Activated CD4-positive, alpha-beta T cell treated with anti-CD3 and anti-CD28 coated beads, Interleukin-2, amount 50 U/mL, for 48 hours (primary cell): ENCODE measurements at regions not wholly inside any gene's neighbourhood (a gene's known extent, or its start where the extent isn't known, plus 50 kb on each side); places are given as distances from the start of the nearest gene placed in this dataset.

ENCODE experiments used
- DNase-seq, 2 experiments: peaks; one replicate each; pipeline ENCODE4 v3.0.0-alpha.2; 2020

DNA sequence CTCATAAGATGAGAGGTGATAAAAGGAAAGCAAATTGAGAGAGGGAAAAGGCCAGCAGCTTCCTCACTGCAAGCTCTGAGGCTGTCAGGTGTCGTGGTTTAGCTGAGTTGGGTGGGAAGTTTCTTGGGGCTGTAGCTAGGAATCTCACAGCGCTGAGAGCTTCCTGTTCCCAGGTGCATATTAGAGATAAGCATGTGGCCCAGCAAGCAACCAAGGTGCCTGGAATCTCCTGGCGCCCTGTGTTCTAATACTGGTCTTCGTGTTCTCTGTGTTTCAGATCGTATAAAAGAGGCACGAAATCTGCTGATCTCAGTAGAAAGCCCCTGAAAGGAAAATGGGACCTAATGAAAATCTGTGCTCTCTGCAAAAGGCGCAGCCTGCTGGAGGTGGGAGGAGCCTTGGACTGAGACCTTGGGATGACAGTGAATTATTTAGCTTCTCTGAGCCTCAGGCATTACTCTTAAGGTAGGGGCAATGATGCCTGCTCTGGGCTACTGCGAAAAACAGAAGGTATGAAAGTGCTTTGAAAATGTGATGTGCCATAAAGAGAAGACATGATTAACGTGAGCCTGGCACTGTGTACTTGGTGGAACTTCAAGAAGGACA, 499.9 kb downstream of the TBL1XR1 start:
- DNase-seq, result no peak

DNA sequence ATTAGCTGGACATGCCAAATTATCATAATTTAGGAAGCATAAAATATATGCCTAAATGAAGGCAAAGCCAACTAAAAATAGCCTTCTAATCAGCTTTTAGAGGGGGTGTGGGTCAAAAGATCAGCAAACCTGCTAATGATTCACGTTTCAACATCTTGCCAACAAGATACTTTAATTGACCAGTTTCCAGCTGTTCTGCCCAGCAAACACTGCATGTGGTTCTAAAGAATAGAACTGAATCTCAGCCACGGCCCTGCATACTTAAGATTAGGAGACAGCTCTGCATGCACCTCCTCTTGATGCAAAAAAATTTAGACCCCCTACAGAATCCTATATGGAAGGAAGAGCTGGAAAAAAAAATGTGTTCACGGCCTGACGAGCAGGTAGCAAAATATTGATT, 500.5 kb downstream of the TBL1XR1 start:
- no peak for DNase-seq

DNA sequence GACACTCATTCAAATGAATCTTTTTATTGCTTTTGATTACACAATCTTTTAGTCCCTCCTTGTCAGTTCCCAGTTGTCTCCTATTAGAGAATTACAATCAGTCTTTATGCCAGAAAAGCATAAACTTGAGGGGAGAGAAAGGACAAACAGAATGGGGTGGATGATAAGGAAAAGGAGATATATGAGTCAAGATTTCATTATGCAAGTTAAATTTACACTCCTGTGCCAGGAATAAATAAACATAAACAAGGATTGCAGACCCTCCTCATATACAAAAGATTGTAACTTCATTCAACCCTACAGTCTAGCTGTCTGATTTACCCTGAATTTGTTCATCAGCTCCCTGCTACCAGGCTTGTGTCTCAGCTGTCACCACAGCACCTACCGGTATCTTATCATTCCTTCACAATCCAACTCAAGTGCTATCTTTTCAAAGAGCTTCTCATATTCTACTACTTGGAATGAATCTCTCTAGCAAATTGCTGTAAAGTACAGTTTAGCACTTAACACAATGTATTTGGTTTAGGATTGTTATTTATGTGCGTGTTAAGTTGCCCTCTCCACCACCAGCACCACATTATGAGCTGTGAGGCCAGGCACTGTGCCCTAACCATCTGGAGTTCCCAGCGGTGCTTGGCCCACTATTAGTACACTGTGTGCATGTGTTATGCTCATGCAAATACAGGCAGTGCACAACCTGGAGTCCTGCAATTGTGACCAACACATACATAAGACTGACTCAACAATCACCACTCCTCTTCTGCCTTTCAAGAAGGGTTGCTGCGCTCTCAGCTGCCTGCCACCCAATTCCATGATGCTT, 504.1 kb downstream of the TBL1XR1 start:
- no peak for DNase-seq

DNA sequence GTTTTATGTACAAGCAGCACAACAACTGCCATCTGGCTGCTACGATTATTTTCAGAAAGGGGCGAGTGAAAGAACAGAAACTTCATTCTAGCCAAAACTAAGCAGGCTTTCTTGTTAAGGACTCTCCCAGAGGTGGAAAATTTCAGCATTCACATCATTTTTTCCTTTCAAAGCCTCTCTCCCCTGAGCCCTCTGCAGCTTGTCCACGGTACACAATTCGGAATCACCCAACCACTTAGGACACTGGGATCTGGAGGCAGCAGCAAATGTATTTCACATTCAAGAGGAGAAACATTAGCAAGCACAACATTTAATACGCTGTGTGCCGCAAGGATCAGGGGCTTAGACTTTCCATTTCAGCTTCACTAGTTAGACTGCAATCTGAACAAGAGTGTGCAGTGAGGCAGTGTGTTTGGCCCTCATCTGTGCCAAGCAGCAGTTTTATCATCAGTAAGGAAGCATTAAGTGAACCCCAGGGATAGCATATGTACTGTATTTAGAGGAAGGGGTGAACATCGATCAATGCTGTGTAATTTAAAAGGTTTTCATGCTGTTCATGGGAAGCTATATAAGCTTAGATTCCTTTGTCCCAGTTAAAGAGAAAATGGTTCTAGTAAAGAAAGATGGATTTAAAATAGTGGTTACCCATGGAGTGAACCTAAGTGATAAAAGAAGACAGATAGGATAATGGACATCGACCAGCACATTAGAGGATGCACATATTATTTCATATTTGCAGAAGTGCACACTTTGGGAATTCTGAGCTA, 504.9 kb downstream of the TBL1XR1 start:
- no peak for DNase-seq

DNA sequence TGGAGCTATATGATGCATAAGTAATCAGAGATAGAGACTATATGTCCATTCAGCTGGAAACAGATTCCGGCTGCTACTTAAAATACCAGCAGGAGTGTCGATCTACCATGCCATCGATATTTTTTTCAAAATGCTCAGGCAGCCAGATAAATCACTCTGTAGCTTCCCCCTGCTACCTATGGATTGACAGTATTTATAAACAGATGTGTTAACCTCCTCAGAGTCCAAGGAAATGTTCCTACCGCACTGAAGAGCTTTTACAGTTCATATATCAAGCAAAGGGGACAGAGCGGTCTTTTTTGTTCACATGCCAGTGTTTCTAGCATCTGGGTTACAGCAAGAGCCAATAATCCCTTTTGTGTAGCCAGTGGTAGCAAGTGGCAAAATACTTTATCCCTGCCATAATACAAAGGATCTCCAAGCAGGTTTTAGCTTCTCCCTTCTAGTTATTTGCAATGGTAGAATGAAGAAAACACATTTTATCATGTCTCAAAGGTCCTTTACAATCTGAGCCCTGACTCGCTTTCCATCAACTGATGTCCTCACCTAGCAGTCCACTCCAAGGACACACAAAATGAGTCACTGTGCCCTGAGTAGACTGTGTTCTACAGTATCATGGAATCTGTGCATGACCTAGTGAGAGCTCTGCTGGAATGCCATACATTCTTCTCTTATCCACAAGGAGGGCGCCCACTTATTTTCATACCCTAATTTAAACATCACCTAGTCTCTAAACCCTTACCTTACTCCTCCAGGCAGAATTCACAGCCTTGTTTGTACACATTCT, 507.0 kb downstream of the TBL1XR1 start:
- DNase-seq, result no peak

DNA sequence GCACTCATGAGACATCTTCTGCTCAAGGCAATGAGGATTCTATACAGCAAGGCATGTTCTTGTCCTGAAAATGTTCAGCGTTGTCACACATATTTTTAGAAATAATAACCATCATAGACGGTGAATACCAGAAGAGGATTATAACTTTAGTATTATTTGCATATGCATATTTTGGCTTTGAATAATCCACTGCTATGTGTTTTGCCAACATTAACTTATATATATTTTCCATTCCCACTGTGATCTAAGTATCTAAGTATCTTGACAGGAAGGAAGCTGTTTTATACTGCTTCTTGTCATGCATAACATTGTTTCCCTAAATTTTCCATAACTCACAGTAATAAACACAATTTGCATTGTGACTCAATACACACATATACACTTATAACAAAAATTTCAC, 509.5 kb downstream of the TBL1XR1 start:
- DNase-seq, result no peak

DNA sequence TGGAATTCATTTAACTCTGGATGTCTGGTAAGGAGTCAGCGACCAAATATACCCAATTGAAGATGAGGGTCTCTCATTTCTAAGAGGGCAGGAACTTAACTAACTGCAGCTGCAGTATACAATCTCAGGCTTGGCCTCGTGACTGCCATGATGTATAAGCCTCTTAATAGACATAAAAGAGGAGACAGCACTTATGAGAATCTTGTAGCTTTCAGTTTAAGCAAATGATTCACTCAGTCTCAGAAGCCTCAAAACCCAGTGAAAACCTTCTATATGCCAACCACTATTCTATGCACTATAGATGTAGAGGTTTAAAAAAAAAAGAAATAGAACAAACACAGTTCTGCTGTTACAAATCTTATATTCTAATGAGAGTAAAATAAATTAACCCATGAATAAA, 513.9 kb downstream of the TBL1XR1 start:
- DNase-seq, result no peak

DNA sequence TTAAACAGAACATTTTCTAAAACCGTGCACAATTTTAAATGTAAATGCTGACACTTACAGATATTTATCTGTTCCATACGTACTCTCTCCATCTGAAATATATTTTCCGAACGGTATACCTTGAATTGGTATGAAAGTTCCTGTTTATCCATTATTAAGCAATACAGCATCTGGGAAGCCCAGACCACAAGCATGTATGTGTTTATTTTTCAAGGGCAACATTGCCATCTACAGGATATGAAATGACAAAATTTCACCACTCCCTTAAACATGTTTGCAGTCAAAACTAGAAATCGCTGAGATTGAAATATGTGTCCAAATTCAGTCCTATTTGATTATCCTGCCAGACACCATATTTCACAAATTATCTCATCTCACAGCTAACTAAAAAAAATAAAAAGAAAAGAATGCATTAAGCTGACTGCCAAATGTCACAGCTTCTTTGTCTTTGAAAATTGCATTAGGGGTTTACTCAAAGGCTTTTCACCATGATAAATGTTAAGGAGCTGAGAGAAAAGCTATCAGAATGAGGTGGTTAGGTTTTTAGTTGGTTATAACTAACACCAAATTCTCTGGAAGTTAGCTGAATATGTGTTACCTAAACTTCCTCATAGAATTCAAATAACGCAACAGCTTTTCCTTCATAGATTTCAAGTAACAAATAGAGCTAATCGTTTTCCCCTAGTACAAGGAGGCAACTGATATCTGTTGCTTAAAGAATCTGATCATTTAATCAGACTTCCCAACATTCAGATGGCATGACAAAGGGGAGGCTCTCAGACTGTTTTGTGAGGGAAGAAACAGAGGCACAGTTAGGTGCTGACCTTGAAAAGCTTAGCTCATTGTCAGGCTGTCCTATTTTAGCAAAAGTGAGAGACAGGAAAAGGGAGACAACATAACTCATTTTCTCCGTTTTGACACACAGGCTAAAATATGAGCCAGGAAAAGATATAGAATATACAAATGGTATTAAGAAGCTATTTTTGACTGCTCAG, 533.1 kb downstream of the TBL1XR1 start:
- DNase-seq, result no peak

DNA sequence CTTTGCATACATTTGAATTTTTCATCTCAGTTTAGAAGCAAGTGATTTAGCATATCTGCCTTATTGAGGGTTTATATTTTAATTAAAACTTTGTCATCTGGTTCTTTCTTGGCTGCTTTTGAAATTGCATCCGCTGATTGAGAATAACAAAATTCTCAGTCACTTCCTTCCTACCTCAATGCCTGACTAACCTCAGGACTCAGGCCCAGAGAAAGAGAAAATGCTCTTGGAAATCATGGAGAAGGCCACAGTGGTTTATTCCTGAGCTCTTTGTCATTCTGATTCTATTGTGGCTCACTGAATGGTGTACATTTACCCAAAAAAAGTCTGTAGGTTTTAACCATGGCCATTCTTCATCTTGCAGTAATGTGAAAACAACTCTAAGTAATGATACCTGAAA, 533.9 kb downstream of the TBL1XR1 start:
- no peak for DNase-seq

DNA sequence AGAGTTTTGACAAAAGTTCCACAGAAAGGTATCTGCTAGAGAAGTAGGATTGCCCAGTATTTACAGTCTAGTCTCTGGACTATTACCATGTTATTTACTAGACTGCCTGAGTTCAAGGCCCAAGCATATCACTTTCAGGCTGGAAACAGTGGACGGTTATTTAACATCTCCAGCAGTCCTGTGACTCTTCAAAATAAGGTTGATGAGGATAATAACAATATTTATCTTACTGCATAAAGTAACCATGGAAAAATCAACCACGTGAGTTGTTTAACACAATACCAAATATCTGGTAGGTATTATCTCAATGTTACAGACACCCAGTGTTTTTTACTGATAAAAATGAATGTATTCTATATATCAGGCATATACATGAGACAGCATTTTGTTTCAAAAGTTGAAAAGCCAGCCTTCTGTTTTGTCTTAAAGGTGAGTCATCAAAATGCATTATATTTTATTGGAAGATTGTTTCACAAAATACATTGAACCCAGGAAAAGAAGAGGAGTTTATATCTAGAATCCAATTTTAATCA, 535.8 kb downstream of the TBL1XR1 start:
- no peak for DNase-seq

DNA sequence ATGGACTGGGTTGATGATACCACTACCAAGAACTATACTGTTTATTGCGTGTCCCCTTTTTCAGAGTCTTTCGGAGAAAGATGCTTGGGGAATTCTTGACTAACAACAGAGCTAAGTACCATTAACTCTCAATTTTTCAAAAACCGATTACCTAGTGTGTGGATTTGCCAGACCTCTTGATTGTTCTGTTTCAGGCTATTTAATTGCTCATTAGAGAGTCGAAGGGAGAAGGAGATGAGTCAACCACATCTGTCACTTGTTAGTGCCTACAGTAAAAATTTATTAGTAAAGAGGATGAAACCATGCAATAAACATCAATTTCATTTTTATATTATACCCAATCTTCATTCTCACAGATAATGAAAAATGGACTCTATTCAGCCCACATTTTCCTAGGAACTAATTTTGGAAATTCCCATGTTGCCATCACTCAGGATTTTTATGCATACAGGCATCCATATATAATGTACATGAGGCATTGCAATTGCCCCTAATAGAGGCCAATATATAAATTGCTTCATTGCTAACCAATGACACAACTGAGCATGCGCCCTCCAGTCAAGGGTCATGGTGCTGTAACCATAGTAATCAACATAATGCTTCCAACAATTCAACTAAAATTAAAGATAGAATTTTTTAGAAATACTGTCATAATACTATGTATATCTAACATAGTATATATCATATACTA, 541.7 kb downstream of the TBL1XR1 start:
- DNase-seq, result no peak

DNA sequence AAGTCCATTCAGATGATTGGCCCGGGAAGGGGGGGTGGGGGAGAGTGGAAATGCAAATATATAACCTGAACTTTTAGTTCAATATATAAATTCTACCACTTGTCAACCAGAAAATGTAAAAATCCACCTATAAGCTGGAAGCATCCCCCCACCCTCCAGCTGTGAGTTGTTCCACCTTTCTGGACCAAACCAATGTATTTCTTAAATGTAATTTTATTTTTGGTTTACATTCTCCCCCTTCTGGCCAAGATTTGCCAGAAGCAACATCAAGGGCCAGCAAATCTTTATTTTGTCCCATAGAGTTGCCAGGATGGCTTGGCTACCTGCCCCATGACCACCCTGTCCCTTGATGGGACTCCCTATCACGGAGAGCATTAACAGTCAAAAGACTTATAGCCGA, 545.7 kb downstream of the TBL1XR1 start:
- no peak for DNase-seq

DNA sequence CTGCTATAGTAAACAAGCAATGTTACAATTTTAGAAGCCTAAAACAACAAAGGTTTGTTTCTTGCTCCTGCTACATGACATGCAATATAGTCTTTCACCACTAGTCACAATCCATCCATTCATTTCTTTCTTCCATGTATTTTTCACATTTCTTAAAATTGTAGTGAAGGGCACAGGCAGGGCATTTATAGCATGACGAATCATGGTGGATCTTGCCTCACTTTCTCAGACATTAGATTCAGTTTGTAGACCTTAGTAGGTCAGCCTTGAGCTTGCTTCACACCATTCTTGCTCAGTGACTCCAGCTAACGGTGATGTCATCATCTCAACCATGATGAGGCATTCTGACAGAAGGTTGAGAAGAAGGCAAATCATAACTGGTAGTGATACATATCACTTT, 546.8 kb downstream of the TBL1XR1 start:
- DNase-seq, result no peak

DNA sequence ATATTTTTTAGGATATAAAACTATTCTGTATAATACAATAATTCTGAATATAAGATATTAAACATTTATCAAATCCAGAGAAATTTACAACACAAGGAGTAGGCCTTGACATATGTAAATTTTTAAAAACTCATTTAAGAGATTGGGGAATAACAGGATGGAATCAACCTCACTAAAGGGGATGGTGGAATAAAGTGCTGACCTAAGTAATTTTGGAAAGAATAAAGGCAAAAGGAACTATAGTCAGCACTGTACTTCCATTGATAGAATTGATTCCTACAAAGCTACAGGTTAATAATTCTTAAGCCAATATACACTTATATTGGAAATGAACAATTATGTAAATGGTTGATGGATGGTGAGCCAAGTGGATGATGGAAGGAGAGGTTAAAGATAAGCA, 549.3 kb downstream of the TBL1XR1 start:
- DNase-seq, result no peak

DNA sequence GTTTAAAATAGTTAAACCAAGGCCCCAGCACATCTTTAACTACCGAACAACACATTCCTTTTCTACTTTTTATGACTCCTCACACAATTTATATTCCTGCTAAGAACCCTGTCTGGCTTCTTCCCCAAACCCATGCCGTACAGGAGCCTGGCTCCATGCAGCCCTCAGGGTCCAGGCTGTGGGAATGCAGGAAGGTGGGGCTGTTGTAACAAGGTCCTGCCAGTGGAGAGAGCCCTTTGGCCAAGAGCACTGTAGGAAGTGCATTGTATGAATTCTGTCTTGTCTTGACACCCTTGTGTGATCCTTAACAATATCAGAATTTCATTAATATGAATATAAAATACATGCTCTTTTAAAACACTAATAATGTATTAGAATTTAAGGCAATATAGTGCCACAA, 563.8 kb downstream of the TBL1XR1 start:
- no peak for DNase-seq

DNA sequence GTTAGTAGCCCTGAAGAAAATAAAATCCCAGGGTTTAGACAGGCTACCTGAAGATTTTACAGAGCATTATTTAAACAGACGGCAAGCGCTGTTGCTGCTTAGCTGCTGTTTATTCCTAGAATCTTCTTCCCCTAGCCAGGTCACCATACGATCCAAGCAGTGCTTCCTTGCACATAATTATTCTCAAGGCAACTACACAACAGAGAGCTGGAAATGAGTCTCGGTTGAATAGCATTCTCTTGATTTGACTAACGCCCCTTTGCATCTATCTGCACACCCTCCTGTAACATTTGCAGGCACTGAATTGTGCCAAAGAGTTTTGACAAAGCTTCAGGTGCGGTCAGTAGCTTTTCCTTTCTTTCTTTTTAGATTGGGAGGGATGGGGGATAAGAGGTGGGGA, 564.4 kb downstream of the TBL1XR1 start:
- no peak for DNase-seq

DNA sequence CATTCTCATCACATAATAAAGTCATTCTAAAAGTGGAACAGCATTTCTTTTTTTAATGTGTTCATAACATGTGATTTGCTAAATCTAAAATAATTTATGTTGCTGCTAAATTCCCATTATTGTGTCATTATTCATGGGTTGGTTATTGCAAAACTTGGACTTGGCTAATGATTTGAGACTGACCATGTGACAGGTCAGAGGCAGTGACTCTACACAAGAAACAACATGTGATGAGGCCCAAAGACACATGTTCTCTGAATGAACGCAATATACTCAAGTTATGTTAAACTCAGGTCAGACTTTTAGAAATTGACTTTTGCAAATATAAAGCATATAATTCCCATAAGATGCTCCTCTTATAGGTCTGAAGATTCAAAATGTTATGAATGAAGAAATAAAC, 566.1 kb downstream of the TBL1XR1 start:
- DNase-seq, result no peak

DNA sequence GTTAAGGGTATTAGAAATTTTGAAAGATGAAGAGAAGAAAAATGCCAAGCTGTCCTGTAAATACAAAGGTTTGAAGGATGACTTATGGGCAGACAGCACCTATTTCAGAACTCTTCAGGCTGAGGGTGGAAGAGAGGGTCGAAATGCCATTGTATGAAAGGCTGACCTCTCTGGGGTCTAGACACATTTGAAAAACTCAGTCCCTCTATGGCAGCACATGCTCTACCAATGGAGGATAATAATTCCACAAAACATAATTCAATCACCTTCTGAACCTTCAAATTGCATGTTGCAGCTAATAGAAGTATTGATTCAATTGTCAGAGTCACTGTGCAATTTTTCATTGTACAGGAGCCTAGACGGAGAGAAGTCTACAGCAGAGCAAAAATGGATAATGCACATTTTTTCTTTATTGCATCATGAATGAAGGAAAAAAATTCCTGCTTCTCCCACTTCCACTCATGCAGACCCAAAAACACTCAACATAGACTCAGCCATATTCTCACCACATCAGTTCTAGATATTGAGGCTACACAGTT, 569.1 kb downstream of the TBL1XR1 start:
- no peak for DNase-seq

DNA sequence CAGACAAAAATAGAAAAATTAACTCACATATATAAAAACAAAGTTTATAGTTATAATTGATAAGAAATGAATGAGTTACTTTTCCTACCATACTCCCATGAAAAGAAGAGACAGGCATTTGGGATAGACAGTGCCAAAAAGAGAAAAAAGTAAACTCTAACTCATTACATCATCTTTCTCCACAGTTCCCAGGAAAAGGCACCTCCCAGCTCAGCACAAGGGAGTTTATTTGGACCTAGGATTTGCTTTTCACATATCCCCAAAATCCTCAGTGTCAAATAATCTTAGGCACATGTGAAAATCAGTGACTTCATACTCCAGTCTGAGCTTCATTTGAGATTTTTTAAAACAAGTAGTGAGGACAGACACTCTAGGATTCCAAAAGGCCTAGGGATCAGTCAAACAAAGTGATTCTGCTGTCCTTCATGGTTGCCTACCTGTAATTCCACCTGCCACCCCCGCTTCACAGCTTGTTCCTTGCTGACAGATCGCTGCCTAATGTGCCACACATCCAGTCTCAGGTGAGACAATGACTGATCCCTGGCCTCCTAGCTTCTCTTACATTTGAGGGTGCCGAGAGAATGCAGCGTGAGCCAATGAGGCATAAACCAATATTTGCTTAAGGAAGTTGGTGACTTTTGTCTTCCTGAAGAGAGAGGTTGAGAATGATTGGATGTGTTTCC, 573.7 kb downstream of the TBL1XR1 start:
- DNase-seq, result no peak

DNA sequence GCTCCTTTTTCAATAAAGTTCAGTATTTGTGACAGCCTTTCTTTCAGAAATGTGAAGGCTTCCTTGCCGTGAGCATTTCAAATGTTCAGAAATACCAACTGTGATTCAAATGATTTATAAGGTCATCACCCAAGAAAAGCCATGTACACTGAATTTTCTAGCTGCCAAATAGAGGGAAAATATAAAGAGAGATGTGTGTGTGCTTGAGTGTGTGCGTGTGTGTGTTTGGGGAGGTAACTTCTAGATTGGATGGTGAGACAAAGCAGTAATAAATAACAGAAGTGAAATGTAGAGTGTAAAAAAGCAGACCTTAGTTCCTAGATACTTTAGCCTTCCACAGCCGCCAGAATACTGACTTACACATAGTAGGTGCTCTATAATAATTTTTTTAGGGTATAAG, 577.4 kb downstream of the TBL1XR1 start:
- DNase-seq, result no peak
